Nephron (organoid): ENCODE measurements at regions not wholly inside any gene's neighbourhood (a gene's known extent, or its start where the extent isn't known, plus 50 kb on each side); places are given as distances from the start of the nearest gene placed in this dataset.

Experiments
- H3K27ac Mint-ChIP-seq, 3 experiments: 2 replicates each; pipeline ENCODE4 v1.8.0; 2020; ENCODE audit warnings: mixed read lengths in 3 of 3, mild to moderate bottlenecking in 2 of 3, moderate library complexity in 1 of 3
- H3K27me3 Mint-ChIP-seq: 2 replicates; pipeline ENCODE4 v1.8.0; 2021; ENCODE audit warnings: low read depth, mild to moderate bottlenecking, moderate library complexity, mixed read lengths
- H3K36me3 Mint-ChIP-seq: 2 replicates; pipeline ENCODE4 v1.8.0; 2020; ENCODE audit warnings: low read depth, mixed read lengths
- H3K4me1 Mint-ChIP-seq: 2 replicates; pipeline ENCODE4 v1.8.0; 2020; ENCODE audit warnings: mixed read lengths
- H3K4me3 Mint-ChIP-seq, 3 experiments: 2 replicates each; pipeline ENCODE4 v1.8.0; 2020; ENCODE audit warnings: mild to moderate bottlenecking in 3 of 3, mixed read lengths in 3 of 3, moderate library complexity in 2 of 3
- H3K9me3 Mint-ChIP-seq: 2 replicates; pipeline ENCODE4 v1.8.0; 2020; ENCODE audit warnings: mixed read lengths
- CTCF ChIP-seq, 3 experiments: fragments of 200-600 bp; sonication (generic); IDR thresholded peaks; one replicate each; pipeline ENCODE4 v1.5.0; 2021; ENCODE audit warnings: antibody characterized with exemption in 3 of 3; ENCODE audit not compliant: unreplicated experiment in 3 of 3

- no peaks in the 10 kb centered on the region for H3K36me3 Mint-ChIP-seq
- peaks cover 9% of the 10 kb centered on the region for H3K4me1 Mint-ChIP-seq
- H3K27ac Mint-ChIP-seq = no peak overlapping the region
- H3K27me3 Mint-ChIP-seq = no peaks in the 10 kb centered on the region
- H3K9me3 Mint-ChIP-seq = no peaks in the 10 kb centered on the region
- no peak for TF ChIP-seq CTCF (IDR thresholded peaks at IDR 0.05; ENCODE audit: unreplicated experiment in 3 of 3)
- no peak overlapping the region for H3K4me3 Mint-ChIP-seq
These were observed 616.1 kb downstream of the CD109 start for GRCh38 chr6:74312081-74312480.

GRCh38 chr6:74311431-74311830 is 615.4 kb downstream of the CD109 start:
- no peak overlapping the region for H3K27ac Mint-ChIP-seq
- no peaks in the 10 kb centered on the region for H3K9me3 Mint-ChIP-seq
- H3K27me3 Mint-ChIP-seq = no peaks in the 10 kb centered on the region
- H3K4me1 Mint-ChIP-seq = peaks cover 9% of the 10 kb centered on the region
- no peak for TF ChIP-seq CTCF (IDR thresholded peaks at IDR 0.05; ENCODE audit: unreplicated experiment in 3 of 3)
- H3K36me3 Mint-ChIP-seq = no peaks in the 10 kb centered on the region
- H3K4me3 Mint-ChIP-seq = no peak overlapping the region

GRCh38 chr6:74289884-74290283 is 593.9 kb downstream of the CD109 start:
- H3K27me3 Mint-ChIP-seq = no peaks in the 10 kb centered on the region
- no peak overlapping the region for H3K4me3 Mint-ChIP-seq
- H3K9me3 Mint-ChIP-seq = peaks cover 10% of the 10 kb centered on the region
- no peak overlapping the region for H3K27ac Mint-ChIP-seq
- H3K36me3 Mint-ChIP-seq = no peaks in the 10 kb centered on the region
- peaks cover 8% of the 10 kb centered on the region for H3K4me1 Mint-ChIP-seq
- TF ChIP-seq CTCF (IDR thresholded peaks at IDR 0.05; ENCODE audit: unreplicated experiment in 3 of 3) = no peak

- peak overlapping the region in 1 of 3 experiments; percentile 63 for H3K27ac Mint-ChIP-seq
- H3K9me3 Mint-ChIP-seq = peaks cover 9% of the 10 kb centered on the region
- no peak overlapping the region for H3K4me3 Mint-ChIP-seq
- no peaks in the 10 kb centered on the region for H3K36me3 Mint-ChIP-seq
- peaks cover 8% of the 10 kb centered on the region for H3K4me1 Mint-ChIP-seq
- no peaks in the 10 kb centered on the region for H3K27me3 Mint-ChIP-seq
- no peak for TF ChIP-seq CTCF (IDR thresholded peaks at IDR 0.05; ENCODE audit: unreplicated experiment in 3 of 3)
These were observed 591.9 kb downstream of the CD109 start for GRCh38 chr6:74287932-74288331.

GRCh38 chr6:74287441-74287840 is 591.4 kb downstream of the CD109 start:
- TF ChIP-seq CTCF (IDR thresholded peaks at IDR 0.05; ENCODE audit: unreplicated experiment in 3 of 3) = no peak
- Mint-ChIP-seq H3K36me3 (no peaks in the 10 kb centered on the region), H3K4me3 (no peak overlapping the region), H3K4me1 (peaks cover 8% of the 10 kb centered on the region), H3K27me3 (no peaks in the 10 kb centered on the region), H3K9me3 (peaks cover 6% of the 10 kb centered on the region), H3K27ac (peak overlapping the region in 1 of 3 experiments; percentile 63)

GRCh38 chr6:74284284-74284683 is 588.3 kb downstream of the CD109 start:
- no peak overlapping the region for H3K27ac Mint-ChIP-seq
- H3K9me3 Mint-ChIP-seq = no peaks in the 10 kb centered on the region
- H3K4me1 Mint-ChIP-seq = peaks cover 8% of the 10 kb centered on the region
- no peak for TF ChIP-seq CTCF (IDR thresholded peaks at IDR 0.05; ENCODE audit: unreplicated experiment in 3 of 3)
- H3K36me3 Mint-ChIP-seq = no peaks in the 10 kb centered on the region
- H3K27me3 Mint-ChIP-seq = no peaks in the 10 kb centered on the region
- H3K4me3 Mint-ChIP-seq = no peak overlapping the region
